Neural cell (in vitro differentiated cells): ENCODE measurements at regions not wholly inside any gene's neighbourhood (a gene's known extent, or its start where the extent isn't known, plus 50 kb on each side); places are given as distances from the start of the nearest gene placed in this dataset.

Experiments
- EP300 ChIP-seq: fragments of 450-650 bp; conservative IDR thresholded peaks from 2 replicates; pipeline ENCODE4 v1.6.1; 2014; ENCODE audit warnings: antibody characterized with exemption, mild to moderate bottlenecking, moderate library complexity; ENCODE audit not compliant: poor library complexity, severe bottlenecking
- EZH2 ChIP-seq: fragments of 200-600, 300-800 bp; shearing (Covaris generic), sonication (generic); IDR thresholded peaks from 2 replicates; pipeline ENCODE4 v1.6.1; 2014; ENCODE audit warnings: antibody characterized with exemption, low read length, borderline replicate concordance, mild to moderate bottlenecking; ENCODE audit not compliant: insufficient read depth, poor library complexity, severe bottlenecking
- MXI1 ChIP-seq: fragments of 450-650 bp; conservative IDR thresholded peaks from 2 replicates; pipeline ENCODE4 v1.6.1; 2014; ENCODE audit warnings: antibody characterized with exemption, mild to moderate bottlenecking; ENCODE audit not compliant: poor library complexity, severe bottlenecking
- POLR2AphosphoS5 ChIP-seq: IDR thresholded peaks from 2 replicates; pipeline ENCODE4 v1.6.1; 2012
- RAD21 ChIP-seq: fragments of 450-650 bp; conservative IDR thresholded peaks from 2 replicates; pipeline ENCODE4 v1.6.1; 2014; ENCODE audit warnings: antibody characterized with exemption, mild to moderate bottlenecking, moderate library complexity
- SMC3 ChIP-seq: fragments of 450-650 bp; conservative IDR thresholded peaks from 2 replicates; pipeline ENCODE4 v1.6.1; 2014; ENCODE audit warnings: antibody characterized with exemption, mild to moderate bottlenecking, moderate library complexity; ENCODE audit not compliant: poor library complexity
- TAF1 ChIP-seq: IDR thresholded peaks from 2 replicates; pipeline ENCODE4 v1.6.1; 2012; ENCODE audit warnings: low read depth
- TF ChIP-seq, protein P1 (sequence below): fragments of 450-650 bp; IDR thresholded peaks from 2 replicates; pipeline ENCODE4 v1.5.1; 2014; ENCODE audit warnings: antibody characterized with exemption, mild to moderate bottlenecking, moderate library complexity; ENCODE audit not compliant: poor library complexity, severe bottlenecking
- TF ChIP-seq, protein P2 (sequence below): IDR thresholded peaks from 2 replicates; pipeline ENCODE4 v1.6.1; 2012; ENCODE audit warnings: borderline replicate concordance

DNA sequence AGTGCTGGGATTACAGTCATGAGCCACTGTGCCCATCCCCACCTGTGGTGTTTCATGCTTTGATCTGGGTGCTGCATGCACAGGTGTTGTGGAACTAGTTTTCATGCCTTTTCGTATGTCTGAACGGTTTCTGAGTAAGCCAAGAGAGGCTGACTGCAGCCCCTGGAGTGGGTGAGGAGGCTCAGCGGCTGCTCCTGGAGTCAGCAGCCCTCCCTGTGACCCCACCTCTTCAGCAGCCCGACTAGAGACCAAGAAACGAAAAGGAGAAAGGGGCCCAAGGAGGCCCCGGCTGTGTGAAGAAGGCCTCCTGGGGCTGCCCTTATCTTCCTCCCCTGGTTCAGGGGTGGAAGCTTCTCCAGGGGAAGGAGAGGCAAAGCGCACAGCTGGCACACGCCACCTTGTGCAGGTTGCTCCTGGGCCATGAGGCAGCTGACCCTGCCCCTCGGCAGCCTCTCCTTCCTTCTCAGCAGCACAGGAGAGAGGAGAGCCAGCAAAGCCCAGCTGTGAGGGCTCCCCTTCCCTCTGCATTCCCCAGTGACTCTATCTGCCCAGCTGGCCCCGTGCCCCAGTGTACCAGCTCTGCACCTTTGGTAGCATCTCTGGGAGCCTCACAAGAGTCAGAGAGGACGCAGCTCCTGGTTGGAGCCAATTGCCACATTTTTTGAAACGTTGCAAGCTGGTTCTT is 182.5 kb upstream of the HS6ST1 start:
- TF ChIP-seq SMC3, result no peak
- TF ChIP-seq, protein P1, sequence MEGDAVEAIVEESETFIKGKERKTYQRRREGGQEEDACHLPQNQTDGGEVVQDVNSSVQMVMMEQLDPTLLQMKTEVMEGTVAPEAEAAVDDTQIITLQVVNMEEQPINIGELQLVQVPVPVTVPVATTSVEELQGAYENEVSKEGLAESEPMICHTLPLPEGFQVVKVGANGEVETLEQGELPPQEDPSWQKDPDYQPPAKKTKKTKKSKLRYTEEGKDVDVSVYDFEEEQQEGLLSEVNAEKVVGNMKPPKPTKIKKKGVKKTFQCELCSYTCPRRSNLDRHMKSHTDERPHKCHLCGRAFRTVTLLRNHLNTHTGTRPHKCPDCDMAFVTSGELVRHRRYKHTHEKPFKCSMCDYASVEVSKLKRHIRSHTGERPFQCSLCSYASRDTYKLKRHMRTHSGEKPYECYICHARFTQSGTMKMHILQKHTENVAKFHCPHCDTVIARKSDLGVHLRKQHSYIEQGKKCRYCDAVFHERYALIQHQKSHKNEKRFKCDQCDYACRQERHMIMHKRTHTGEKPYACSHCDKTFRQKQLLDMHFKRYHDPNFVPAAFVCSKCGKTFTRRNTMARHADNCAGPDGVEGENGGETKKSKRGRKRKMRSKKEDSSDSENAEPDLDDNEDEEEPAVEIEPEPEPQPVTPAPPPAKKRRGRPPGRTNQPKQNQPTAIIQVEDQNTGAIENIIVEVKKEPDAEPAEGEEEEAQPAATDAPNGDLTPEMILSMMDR, result no peak
- no peak for TF ChIP-seq EP300
- TF ChIP-seq, protein P2, sequence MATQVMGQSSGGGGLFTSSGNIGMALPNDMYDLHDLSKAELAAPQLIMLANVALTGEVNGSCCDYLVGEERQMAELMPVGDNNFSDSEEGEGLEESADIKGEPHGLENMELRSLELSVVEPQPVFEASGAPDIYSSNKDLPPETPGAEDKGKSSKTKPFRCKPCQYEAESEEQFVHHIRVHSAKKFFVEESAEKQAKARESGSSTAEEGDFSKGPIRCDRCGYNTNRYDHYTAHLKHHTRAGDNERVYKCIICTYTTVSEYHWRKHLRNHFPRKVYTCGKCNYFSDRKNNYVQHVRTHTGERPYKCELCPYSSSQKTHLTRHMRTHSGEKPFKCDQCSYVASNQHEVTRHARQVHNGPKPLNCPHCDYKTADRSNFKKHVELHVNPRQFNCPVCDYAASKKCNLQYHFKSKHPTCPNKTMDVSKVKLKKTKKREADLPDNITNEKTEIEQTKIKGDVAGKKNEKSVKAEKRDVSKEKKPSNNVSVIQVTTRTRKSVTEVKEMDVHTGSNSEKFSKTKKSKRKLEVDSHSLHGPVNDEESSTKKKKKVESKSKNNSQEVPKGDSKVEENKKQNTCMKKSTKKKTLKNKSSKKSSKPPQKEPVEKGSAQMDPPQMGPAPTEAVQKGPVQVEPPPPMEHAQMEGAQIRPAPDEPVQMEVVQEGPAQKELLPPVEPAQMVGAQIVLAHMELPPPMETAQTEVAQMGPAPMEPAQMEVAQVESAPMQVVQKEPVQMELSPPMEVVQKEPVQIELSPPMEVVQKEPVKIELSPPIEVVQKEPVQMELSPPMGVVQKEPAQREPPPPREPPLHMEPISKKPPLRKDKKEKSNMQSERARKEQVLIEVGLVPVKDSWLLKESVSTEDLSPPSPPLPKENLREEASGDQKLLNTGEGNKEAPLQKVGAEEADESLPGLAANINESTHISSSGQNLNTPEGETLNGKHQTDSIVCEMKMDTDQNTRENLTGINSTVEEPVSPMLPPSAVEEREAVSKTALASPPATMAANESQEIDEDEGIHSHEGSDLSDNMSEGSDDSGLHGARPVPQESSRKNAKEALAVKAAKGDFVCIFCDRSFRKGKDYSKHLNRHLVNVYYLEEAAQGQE, result no peak
- no peak for TF ChIP-seq POLR2AphosphoS5
- TF ChIP-seq RAD21, result no peak
- no peak for TF ChIP-seq MXI1
- no peak for TF ChIP-seq EZH2
- no peak for TF ChIP-seq TAF1
